ENCODE measurements at regions not wholly inside any gene's neighbourhood (a gene's known extent, or its start where the extent isn't known, plus 50 kb on each side); places are given as distances from the start of the nearest gene placed in this dataset.

GRCh38 chr2:223538920-223539440 is 63.2 kb downstream of the SCG2 start:
- ATAC-seq, result no peak
- Histone ChIP-seq H3K9me2 (replicated peaks; ENCODE audit: low read length) (no peaks in the 10 kb centered on the region), H4K20me1 (ENCODE audit: low read length) (no peaks in the 10 kb centered on the region), H3K27me3 (ENCODE audit: low read length) (no peaks in the 10 kb centered on the region), H3K79me2 (ENCODE audit: low read length) (no peaks in the 10 kb centered on the region), H3K4me3 (ENCODE audit: low read length) (no peak overlapping the region), H2AFZ (ENCODE audit: low read length) (no peak overlapping the region), H3K27ac (ENCODE audit: low read length) (no peak overlapping the region), H3K36me3 (ENCODE audit: low read depth, low read length) (no peaks in the 10 kb centered on the region), H3K9me3 (ENCODE audit: low read length) (no peaks in the 10 kb centered on the region), H3F3A (ENCODE audit: low read length, unreplicated experiment) (no peaks in the 10 kb centered on the region), H3K4me2 (ENCODE audit: low read length) (no peak overlapping the region), H3K4me1 (ENCODE audit: insufficient read depth, low read length) (peaks cover 25% of the 10 kb centered on the region), H3K9ac (ENCODE audit: low read length) (no peak overlapping the region)
- no TSS peak for BruUV-seq (replicated peaks)
- no peak for DNase-seq
- no peak for TF ChIP-seq EZH2phosphoT487 (IDR thresholded peaks at IDR 0.05; ENCODE audit: borderline replicate concordance, low read length)
- no peak for TF ChIP-seq CTCF (conservative IDR thresholded peaks at IDR 0.05; ENCODE audit: low read depth, low read length)
- no peak for TF ChIP-seq EZH2 (IDR thresholded peaks at IDR 0.05; ENCODE audit: low read length, unreplicated experiment)
- ChIA-PET POLR2A (ENCODE audit: unreplicated experiment) (no interaction called here), CTCF (interaction anchor here (0.7 kb wide), 1 partner anchor 259 kb away, joined by 6 read pairs; no protein-coding TSS in a partner anchor)
- intact Hi-C loops (cut with micrococcal nuclease), result no loop called here

GRCh38 chr2:223541546-223541945 is 60.6 kb downstream of the SCG2 start:
- no peak overlapping the region for H3K4me3 ChIP-seq (ENCODE audit: low read length)
- intact Hi-C loops (cut with micrococcal nuclease), result no loop called here
- ChIA-PET CTCF (no interaction called here), POLR2A (ENCODE audit: unreplicated experiment) (interaction anchor here (0.7 kb wide), 1 partner anchor 570 kb away, joined by 4 read pairs; no protein-coding TSS in a partner anchor)
- H3K4me1 ChIP-seq (ENCODE audit: insufficient read depth, low read length), result peaks cover 43% of the 10 kb centered on the region
- BruUV-seq (replicated peaks), result no TSS peak
- H3K9me3 ChIP-seq (ENCODE audit: low read length), result no peaks in the 10 kb centered on the region
- no peaks in the 10 kb centered on the region for H3K36me3 ChIP-seq (ENCODE audit: low read depth, low read length)
- H3K27ac ChIP-seq (ENCODE audit: low read length), result no peak overlapping the region
- no peaks in the 10 kb centered on the region for H3K9me2 ChIP-seq (replicated peaks; ENCODE audit: low read length)
- H3K9ac ChIP-seq (ENCODE audit: low read length), result no peak overlapping the region
- no peaks in the 10 kb centered on the region for H3K79me2 ChIP-seq (ENCODE audit: low read length)
- ATAC-seq, result no peak
- no peaks in the 10 kb centered on the region for H4K20me1 ChIP-seq (ENCODE audit: low read length)
- H3K27me3 ChIP-seq (ENCODE audit: low read length), result no peaks in the 10 kb centered on the region
- no peak overlapping the region for H2AFZ ChIP-seq (ENCODE audit: low read length)
- TF ChIP-seq CTCF (conservative IDR thresholded peaks at IDR 0.05; ENCODE audit: low read depth, low read length), result no peak
- TF ChIP-seq EZH2 (IDR thresholded peaks at IDR 0.05; ENCODE audit: low read length, unreplicated experiment), result no peak
- TF ChIP-seq EZH2phosphoT487 (IDR thresholded peaks at IDR 0.05; ENCODE audit: borderline replicate concordance, low read length), result no peak
- DNase-seq, result no peak
- no peak overlapping the region for H3K4me2 ChIP-seq (ENCODE audit: low read length)
- no peaks in the 10 kb centered on the region for H3F3A ChIP-seq (ENCODE audit: low read length, unreplicated experiment)

- ATAC-seq (no peak), DNase-seq (no peak)
- ChIA-PET CTCF (no interaction called here), POLR2A (ENCODE audit: unreplicated experiment) (interaction anchor here (0.7 kb wide), 1 partner anchor 570 kb away, joined by 4 read pairs; no protein-coding TSS in a partner anchor)
- BruUV-seq (replicated peaks), result no TSS peak
- intact Hi-C loops (cut with micrococcal nuclease), result no loop called here
- Histone ChIP-seq H3K4me3 (ENCODE audit: low read length) (no peak overlapping the region), H3K4me2 (ENCODE audit: low read length) (no peak overlapping the region), H3K9me2 (replicated peaks; ENCODE audit: low read length) (no peaks in the 10 kb centered on the region), H3K9me3 (ENCODE audit: low read length) (no peaks in the 10 kb centered on the region), H3K27ac (ENCODE audit: low read length) (no peak overlapping the region), H3K27me3 (ENCODE audit: low read length) (no peaks in the 10 kb centered on the region), H3F3A (ENCODE audit: low read length, unreplicated experiment) (no peaks in the 10 kb centered on the region), H3K4me1 (ENCODE audit: insufficient read depth, low read length) (peaks cover 43% of the 10 kb centered on the region), H4K20me1 (ENCODE audit: low read length) (no peaks in the 10 kb centered on the region), H3K79me2 (ENCODE audit: low read length) (no peaks in the 10 kb centered on the region), H3K9ac (ENCODE audit: low read length) (no peak overlapping the region), H3K36me3 (ENCODE audit: low read depth, low read length) (no peaks in the 10 kb centered on the region), H2AFZ (ENCODE audit: low read length) (no peak overlapping the region)
- TF ChIP-seq EZH2phosphoT487 (IDR thresholded peaks at IDR 0.05; ENCODE audit: borderline replicate concordance, low read length) (no peak), EZH2 (IDR thresholded peaks at IDR 0.05; ENCODE audit: low read length, unreplicated experiment) (no peak), CTCF (conservative IDR thresholded peaks at IDR 0.05; ENCODE audit: low read depth, low read length) (no peak)
Measured at GRCh38 chr2:223542501-223542900, 59.7 kb downstream of the SCG2 start.

Measured in PC-3 (cell line).